ENCODE measurements at regions not wholly inside any gene's neighbourhood (a gene's known extent, or its start where the extent isn't known, plus 50 kb on each side); places are given as distances from the start of the nearest gene placed in this dataset.

DNA sequence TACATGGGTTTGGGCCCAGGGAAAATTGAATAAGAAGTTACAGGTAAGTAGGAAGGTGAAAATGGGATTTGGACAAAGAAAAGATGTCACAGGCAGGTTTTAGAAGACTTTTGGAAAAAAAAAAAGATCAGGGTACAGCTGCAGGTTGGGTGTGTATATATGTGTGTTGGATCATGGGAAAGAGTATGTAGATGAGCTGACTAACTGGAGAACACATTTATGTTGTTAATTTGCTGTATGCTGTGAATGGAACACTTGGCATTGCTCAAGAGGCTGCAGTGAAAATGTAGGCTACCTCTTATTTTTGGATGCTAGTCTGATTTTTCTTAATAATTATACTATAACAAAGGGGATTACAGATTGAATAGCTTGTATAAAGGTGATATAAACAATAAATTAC, 577.7 kb upstream of the USP24 start:
- Histone ChIP-seq H3K4me2 (ENCODE audit: insufficient read depth, insufficient read length, low read length) (no peak overlapping the region), H2BK15ac (ENCODE audit: low read depth, low read length) (no peak overlapping the region), H3K14ac (ENCODE audit: insufficient read depth, low read length) (no peak overlapping the region), H2BK120ac (ENCODE audit: low read depth, low read length, poor library complexity, severe bottlenecking) (no peak overlapping the region), H2AFZ (ENCODE audit: low read length) (no peak overlapping the region), H3K79me1 (ENCODE audit: insufficient read depth, low read depth, low read length, poor library complexity, severe bottlenecking) (no peaks in the 10 kb centered on the region), H3K27ac (ENCODE audit: insufficient read length, low read depth, low read length) (no peak overlapping the region), H4K5ac (ENCODE audit: insufficient read length, low read depth, low read length) (no peak overlapping the region), H3K9me3 (ENCODE audit: control insufficient read depth, low read depth, low read length) (no peaks in the 10 kb centered on the region), H3K56ac (ENCODE audit: insufficient read length, low read depth, low read length) (no peak overlapping the region), H2BK20ac (ENCODE audit: low read depth, low read length, poor library complexity, severe bottlenecking) (no peak overlapping the region), H3K9ac (ENCODE audit: extremely low read depth, insufficient read length, low read length) (no peak overlapping the region), H2AK5ac (ENCODE audit: insufficient read length, low read length) (no peak overlapping the region), H4K91ac (ENCODE audit: insufficient read length, low read depth, low read length) (no peak overlapping the region), H3T11ph (ENCODE audit: low read length) (no peak overlapping the region), H3K23ac (ENCODE audit: insufficient read length, low read depth, low read length) (no peak overlapping the region), H2BK5ac (ENCODE audit: insufficient read length, low read length) (no peak overlapping the region), H3K23me2 (ENCODE audit: insufficient read length, low read depth, low read length, poor library complexity, severe bottlenecking) (no peaks in the 10 kb centered on the region), H4K20me1 (ENCODE audit: control insufficient read depth, insufficient read depth, insufficient read length) (no peaks in the 10 kb centered on the region), H3K27me3 (ENCODE audit: insufficient read depth, low read length) (no peaks in the 10 kb centered on the region), H3K18ac (ENCODE audit: insufficient read length, low read depth, low read length) (no peak overlapping the region), H2BK12ac (ENCODE audit: insufficient read length, low read depth, low read length) (no peak overlapping the region), H3K4me1 (ENCODE audit: insufficient read depth, low read length) (no peaks in the 10 kb centered on the region), H4K8ac (replicated peaks; ENCODE audit: insufficient read length, low read depth, low read length) (no peak overlapping the region), H3K79me2 (ENCODE audit: insufficient read depth, low read length) (no peaks in the 10 kb centered on the region), H3K4ac (ENCODE audit: low read depth, low read length) (no peak overlapping the region)
- no peak for DNase-seq
- Mint-ChIP-seq H3K4me1 (no peaks in the 10 kb centered on the region), H3K27ac (no peak overlapping the region), H3K27me3 (ENCODE audit: low read depth) (no peaks in the 10 kb centered on the region; the same call in 1 of the 2 replicates), H3K4me3 (no peak overlapping the region), H3K9me3 (peaks cover 4 to 14% of the 10 kb centered on the region in 2 experiments; a peak in 4 of 5 replicates), H3K36me3 (ENCODE audit: insufficient read depth in 1 of 3, low read depth in 3 of 3) (no peaks in the 10 kb centered on the region; a peak in 1 of 7 replicates)
- TF ChIP-seq, protein P1, sequence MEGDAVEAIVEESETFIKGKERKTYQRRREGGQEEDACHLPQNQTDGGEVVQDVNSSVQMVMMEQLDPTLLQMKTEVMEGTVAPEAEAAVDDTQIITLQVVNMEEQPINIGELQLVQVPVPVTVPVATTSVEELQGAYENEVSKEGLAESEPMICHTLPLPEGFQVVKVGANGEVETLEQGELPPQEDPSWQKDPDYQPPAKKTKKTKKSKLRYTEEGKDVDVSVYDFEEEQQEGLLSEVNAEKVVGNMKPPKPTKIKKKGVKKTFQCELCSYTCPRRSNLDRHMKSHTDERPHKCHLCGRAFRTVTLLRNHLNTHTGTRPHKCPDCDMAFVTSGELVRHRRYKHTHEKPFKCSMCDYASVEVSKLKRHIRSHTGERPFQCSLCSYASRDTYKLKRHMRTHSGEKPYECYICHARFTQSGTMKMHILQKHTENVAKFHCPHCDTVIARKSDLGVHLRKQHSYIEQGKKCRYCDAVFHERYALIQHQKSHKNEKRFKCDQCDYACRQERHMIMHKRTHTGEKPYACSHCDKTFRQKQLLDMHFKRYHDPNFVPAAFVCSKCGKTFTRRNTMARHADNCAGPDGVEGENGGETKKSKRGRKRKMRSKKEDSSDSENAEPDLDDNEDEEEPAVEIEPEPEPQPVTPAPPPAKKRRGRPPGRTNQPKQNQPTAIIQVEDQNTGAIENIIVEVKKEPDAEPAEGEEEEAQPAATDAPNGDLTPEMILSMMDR (conservative IDR thresholded peaks at IDR 0.05): no peak

Data from H9 (cell line).